SKM-1 treated with dmso at 0.1 percent for 144 hours (cell line): ENCODE measurements at regions not wholly inside any gene's neighbourhood (a gene's known extent, or its start where the extent isn't known, plus 50 kb on each side); places are given as distances from the start of the nearest gene placed in this dataset.
"Not testable (repeated sequence)": the region's sequence is repeated elsewhere in the genome, so short reads cannot be mapped to it uniquely, and the experiment has no call there.

Experiments used
- DNase-seq: peaks from one replicate; lab custom pipeline; 2025; ENCODE audit not compliant: unreplicated experiment; lab: John Stamatoyannopoulos, UW

DNA sequence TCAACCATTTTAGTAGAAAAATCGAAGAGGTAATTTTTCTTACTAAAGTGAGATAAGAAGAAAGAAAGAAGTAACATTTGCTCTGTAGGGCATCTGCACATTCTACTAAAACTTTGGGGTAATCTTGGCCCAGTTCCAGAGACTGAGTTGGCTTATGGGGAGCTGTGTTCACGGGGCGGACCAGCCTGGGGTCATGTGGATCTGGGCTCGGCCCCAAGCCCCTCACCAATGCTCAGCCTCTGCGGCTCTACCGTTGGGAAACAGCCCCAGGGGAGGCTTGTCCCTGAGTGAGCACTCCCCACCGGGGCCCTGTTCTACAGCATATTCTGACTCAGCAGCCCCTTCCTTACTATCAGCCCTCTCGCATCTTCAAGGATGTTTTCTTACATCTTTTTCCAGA lies 132.3 kb downstream of the RTP5 start:
- DNase-seq = no peak

DNA sequence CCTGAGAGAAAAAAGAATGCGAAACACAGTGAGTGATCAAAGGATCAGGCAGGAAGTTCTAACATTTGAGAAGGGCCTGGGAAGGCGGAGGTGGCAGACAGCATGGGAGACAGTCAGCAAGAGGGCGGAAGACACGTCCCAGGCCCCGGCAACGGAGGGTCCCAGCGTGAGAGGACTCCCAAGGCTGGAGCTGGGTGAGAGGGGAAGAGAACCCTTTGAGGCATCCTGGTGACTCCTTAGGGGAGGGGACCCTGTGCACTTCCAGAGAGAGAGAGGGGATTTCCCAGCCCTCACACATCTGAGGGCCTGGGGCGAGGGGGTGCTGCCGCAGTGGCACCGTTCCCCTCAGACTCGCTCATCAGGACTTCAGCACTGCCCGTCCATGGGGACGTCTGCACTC lies 133.4 kb downstream of the RTP5 start:
- DNase-seq = no peak

- DNase-seq = no peak
Measured at GRCh38 chr2:242004223-242004901, 134.8 kb downstream of the RTP5 start.

GRCh38 chr2:242004902-242005230 lies 135.3 kb downstream of the RTP5 start:
- no peak for DNase-seq

DNA sequence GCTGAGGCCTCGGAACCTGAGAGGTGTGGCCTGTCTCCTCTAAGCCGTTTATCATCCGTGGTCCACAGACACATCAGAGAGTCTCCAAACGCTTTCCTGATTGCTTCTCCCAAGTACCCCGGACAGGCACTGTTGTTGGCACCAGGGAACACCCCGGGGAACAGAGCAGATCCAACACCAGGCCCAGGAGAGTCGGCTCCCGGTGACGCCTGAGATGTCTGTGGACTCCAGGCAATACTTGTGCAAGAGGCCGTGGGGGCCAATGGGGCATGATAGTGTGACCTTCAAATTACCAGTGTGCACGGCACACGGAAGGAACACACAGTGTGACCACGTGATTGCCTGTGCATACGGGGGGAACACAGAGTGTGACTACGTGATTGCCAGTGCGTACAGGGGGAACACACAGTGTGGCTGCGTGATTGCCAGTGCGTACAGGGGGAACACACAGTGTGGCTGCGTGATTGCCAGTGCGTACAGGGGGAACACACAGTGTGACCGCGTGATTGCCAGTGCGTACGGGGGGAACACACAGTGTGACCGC lies 136.6 kb downstream of the RTP5 start:
- not testable (repeated sequence) for DNase-seq

- DNase-seq = not testable (repeated sequence)
Measured at GRCh38 chr2:242008908-242009307, 139.4 kb downstream of the RTP5 start.

- DNase-seq = not testable (repeated sequence)
Measured at GRCh38 chr2:242009846-242010245, 140.3 kb downstream of the RTP5 start.

DNA sequence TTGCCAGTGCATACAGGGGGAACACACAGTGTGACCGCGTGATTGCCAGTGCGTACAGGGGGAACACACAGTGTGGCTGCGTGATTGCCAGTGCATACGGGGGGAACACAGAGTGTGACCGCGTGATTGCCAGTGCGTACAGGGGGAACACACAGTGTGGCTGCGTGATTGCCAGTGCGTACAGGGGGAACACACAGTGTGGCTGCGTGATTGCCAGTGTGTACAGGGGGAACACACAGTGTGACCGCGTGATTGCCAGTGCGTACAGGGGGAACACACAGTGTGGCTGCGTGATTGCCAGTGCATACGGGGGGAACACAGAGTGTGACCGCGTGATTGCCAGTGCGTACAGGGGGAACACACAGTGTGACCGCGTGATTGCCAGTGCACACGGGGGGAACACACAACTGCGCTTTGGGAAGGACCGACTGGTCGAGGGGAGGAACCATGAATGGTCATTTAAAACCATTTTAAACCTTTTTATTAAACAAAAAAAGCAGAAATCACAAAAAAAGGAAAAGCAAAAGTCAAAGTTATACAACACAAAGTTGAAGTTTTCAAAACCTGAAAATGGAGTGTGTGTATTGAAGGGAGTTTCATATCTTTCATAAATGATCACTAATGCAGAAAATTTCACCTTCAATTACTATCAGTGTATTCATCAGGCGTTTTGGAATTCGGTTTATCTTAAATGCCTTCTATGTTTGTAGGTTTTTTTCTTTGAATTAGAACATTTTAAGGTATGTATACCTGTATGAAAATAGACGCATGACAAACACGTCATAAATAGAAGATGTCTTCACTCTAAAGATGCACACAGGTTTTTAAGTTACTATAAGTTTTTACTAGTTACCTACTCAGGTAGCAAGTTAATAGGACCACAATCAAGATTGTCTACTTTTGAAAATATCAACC lies 141.0 kb downstream of the RTP5 start:
- not testable (repeated sequence) for DNase-seq

GRCh38 chr2:242011167-242011513 lies 141.6 kb downstream of the RTP5 start:
- DNase-seq = no peak

- DNase-seq = no peak
Measured at GRCh38 chr2:242011516-242011915, 142.0 kb downstream of the RTP5 start.

- no peak for DNase-seq
Measured at GRCh38 chr2:242011991-242012764, 142.6 kb downstream of the RTP5 start.

- DNase-seq = no peak
Measured at GRCh38 chr2:242012956-242013764, 143.6 kb downstream of the RTP5 start.

- no peak for DNase-seq
Measured at GRCh38 chr2:242013771-242014170, 144.2 kb downstream of the RTP5 start.

DNA sequence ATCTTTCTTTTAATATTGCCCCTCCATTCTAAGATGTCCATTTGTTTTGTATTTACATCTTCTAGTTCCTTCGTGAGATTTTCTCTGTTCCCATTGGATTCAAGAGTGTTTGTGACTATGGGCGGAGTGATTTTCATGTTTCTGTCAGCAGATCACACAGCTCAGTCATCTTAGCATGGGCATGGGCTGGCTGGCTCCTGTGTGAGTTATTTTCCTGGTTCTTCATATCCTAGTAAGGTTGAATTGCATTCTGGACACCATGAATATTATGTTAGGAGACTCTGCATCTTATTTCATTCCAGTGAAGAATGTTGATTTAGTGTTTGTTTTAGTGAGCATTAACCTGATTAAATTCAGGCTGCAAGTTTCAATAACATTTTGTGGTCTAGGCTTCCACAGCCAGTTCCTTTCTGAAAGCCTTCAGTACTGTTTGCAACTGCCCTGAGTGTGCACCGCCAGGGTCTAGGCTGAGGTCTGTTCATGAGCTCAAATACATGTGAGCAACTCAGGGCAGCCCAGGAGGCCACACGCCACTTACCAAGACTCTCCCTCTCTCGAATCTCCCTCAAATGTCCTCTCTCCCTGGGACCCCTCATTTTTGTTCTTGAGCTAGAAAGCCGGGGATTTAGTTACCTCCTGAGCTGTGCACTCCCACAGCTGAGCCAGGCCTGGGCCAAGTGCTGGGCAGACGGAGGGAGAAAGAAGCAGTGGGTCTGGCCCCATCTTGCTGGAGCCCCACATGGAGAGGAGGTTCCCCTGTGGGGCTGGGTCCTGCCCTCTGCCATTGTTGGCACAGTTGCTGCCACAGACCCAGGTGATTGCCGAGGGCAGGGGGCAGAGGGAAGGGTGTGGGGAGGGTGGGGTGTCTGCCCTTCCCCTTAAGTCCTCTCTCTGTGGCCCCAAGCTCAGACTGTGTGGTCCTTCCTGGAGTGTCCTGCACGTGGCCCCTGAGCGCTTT lies 145.9 kb downstream of the RTP5 start:
- DNase-seq = no peak

DNA sequence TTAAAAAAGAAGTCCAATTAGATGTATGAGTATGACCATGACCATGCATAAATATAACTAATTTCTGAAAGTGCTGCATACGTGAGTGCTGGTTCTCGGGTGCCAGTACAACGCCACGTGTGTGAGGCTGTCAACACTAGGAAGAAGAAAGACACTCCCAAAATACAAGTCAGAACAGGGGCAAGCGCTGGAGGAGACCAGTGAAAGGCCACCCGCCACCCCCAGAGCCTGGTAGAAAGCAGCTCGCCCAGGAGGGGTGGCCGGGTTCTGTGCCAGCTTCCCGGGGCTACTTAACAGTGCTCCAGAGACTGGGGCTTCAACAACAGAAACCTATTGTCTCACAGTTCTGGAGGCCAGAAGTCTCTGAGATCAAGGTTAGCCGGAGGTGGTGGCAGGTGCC lies 147.6 kb downstream of the RTP5 start:
- DNase-seq = no peak

GRCh38 chr2:242018416-242018815 lies 148.9 kb downstream of the RTP5 start:
- DNase-seq = not testable (repeated sequence)

GRCh38 chr2:242019344-242019743 lies 149.8 kb downstream of the RTP5 start:
- DNase-seq = no peak

GRCh38 chr2:242020196-242021004 lies 150.9 kb downstream of the RTP5 start:
- no peak for DNase-seq
